Panc1 (cell line): ENCODE measurements at regions not wholly inside any gene's neighbourhood (a gene's known extent, or its start where the extent isn't known, plus 50 kb on each side); places are given as distances from the start of the nearest gene placed in this dataset.

Source experiments
- ATAC-seq: fragments of 200-7000 bp; cut with Tn5 transposase; 2 replicates; pipeline ENCODE4 v1.9.1; 2020; ENCODE audit warnings: mild to moderate bottlenecking, moderate library complexity
- BruUV-seq: library from RNA; stranded (reverse); fragments of 400-500 nt; replicated peaks from 2 replicates; lab custom pipeline; 2021; lab: Mats Ljungman, UMichigan
- CTCF ChIA-PET: fragments of 300-600 bp; sonication (Branson Sonifier 250); formaldehyde crosslinking; loops from one replicate; lab custom pipeline; 2022; ENCODE audit warnings: antibody characterized with exemption; lab: Charles Lee
- POLR2A ChIA-PET: fragments of 300-600 bp; sonication (Branson Sonifier 250); formaldehyde crosslinking; loops from one replicate; lab custom pipeline; 2022; ENCODE audit warnings: antibody characterized with exemption; lab: Charles Lee
- DNase-seq: peaks from one replicate; pipeline ENCODE4 v3.0.0-alpha.2; 2010; ENCODE audit warnings: low read depth, low spot score
- H3K27ac ChIP-seq: 2 replicates; pipeline ENCODE4 v1.5.1; 2011; ENCODE audit warnings: mild to moderate bottlenecking, low read length, inconsistent platforms
- H3K27me3 ChIP-seq: fragments of 200-500 bp; sonication (Bioruptor generic); 2 replicates; pipeline ENCODE4 v1.6.0; 2014; ENCODE audit warnings: low read length, inconsistent platforms; ENCODE audit not compliant: control insufficient read depth, insufficient read depth
- H3K36me3 ChIP-seq: fragments of 200-500 bp; sonication (Bioruptor generic); 2 replicates; pipeline ENCODE4 v1.5.1; 2014; ENCODE audit warnings: inconsistent platforms, mild to moderate bottlenecking, low read length, moderate library complexity; ENCODE audit not compliant: control insufficient read depth, insufficient read depth
- H3K4me1 ChIP-seq: 2 replicates; pipeline ENCODE4 v1.5.1; 2011; ENCODE audit warnings: inconsistent platforms, mild to moderate bottlenecking, low read length, moderate library complexity; ENCODE audit not compliant: control insufficient read depth, insufficient read depth
- H3K4me3 ChIP-seq, 2 experiments: 2 replicates each; pipeline ENCODE4 v1.5.1; 2011 to 2012; ENCODE audit warnings: low read depth in 2 of 2, low read length in 2 of 2, mild to moderate bottlenecking in 2 of 2, inconsistent platforms in 1 of 2, moderate library complexity in 1 of 2
- H3K9me3 ChIP-seq: fragments of 200-500 bp; sonication (Bioruptor generic); 2 replicates; pipeline ENCODE4 v1.5.1; 2014; ENCODE audit warnings: low read depth, mild to moderate bottlenecking, inconsistent platforms, low read length, moderate library complexity; ENCODE audit not compliant: control insufficient read depth, insufficient read depth
- POLR2AphosphoS5 ChIP-seq: IDR thresholded peaks from 2 replicates; pipeline ENCODE4 v1.6.1; 2012; ENCODE audit warnings: mild to moderate bottlenecking, low read depth, low read length, moderate library complexity
- SIN3A ChIP-seq: IDR thresholded peaks from 2 replicates; pipeline ENCODE4 v1.6.1; 2012; ENCODE audit warnings: low read depth, mild to moderate bottlenecking, low read length, moderate library complexity, borderline replicate concordance; ENCODE audit not compliant: insufficient read depth
- TCF7L2 ChIP-seq: IDR thresholded peaks from 2 replicates; pipeline ENCODE4 v1.6.1; 2011; ENCODE audit warnings: mild to moderate bottlenecking, low read depth, low read length, inconsistent platforms
- in situ Hi-C: cut with HindIII; loops from 2 replicates; pipeline ENCODE4 v1.10.0; 2016; ENCODE audit warnings: low sequenced_read_pairs, low pct_unique_long_range_greater_than_20kb
- intact Hi-C: fragments of 100-400 bp; cut with micrococcal nuclease; formaldehyde crosslinking; loops from one replicate; pipeline ENCODE4 v1.10.0; 2022; ENCODE audit not compliant: unreplicated experiment
- TF ChIP-seq, protein P1 (sequence below), 2 experiments: IDR thresholded peaks; 2 replicates each; pipeline ENCODE4 v1.6.1; 2011 to 2012; ENCODE audit warnings: low read depth in 2 of 2, control low read depth in 1 of 2, low read length in 1 of 2, mild to moderate bottlenecking in 1 of 2, moderate library complexity in 1 of 2; ENCODE audit not compliant: insufficient read depth in 1 of 2
- TF ChIP-seq, protein P2 (sequence below): fragments of 450-650 bp; IDR thresholded peaks from 2 replicates; pipeline ENCODE4 v1.5.1; 2017; ENCODE audit warnings: mild to moderate bottlenecking

DNA sequence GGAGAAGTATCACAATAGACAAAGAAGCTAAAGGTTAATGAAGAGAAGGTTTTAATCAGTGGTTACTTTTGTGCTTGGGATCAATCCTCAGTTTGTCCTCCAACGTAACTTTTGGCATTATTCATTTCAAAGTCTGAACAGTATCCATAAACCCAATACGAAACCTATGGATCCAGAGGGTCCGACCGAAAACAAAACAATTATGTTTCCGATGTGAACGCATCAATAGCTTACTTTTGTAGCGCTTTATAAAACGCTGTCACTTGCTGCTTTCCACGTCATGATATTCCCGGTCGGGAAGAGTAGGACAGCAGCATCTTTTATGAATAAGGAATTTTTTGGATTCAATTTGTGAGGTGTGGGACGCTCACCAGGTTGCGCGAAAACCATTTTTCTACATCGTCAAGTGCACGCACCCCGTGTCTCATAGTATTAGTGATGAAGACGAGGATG, 383.8 kb downstream of the ZFHX3 start:
- H3K27me3 ChIP-seq: no peaks in the 10 kb centered on the region
- H3K4me1 ChIP-seq: peaks cover 14% of the 10 kb centered on the region; the same call in 1 of the 2 replicates
- ATAC-seq (no peak), DNase-seq (no peak)
- intact Hi-C loops (no loop called here), in situ Hi-C loops (no loop called here)
- H3K9me3 ChIP-seq: no peaks in the 10 kb centered on the region
- TF ChIP-seq TCF7L2 (no peak), SIN3A (no peak), POLR2AphosphoS5 (no peak)
- TF ChIP-seq, protein P1, sequence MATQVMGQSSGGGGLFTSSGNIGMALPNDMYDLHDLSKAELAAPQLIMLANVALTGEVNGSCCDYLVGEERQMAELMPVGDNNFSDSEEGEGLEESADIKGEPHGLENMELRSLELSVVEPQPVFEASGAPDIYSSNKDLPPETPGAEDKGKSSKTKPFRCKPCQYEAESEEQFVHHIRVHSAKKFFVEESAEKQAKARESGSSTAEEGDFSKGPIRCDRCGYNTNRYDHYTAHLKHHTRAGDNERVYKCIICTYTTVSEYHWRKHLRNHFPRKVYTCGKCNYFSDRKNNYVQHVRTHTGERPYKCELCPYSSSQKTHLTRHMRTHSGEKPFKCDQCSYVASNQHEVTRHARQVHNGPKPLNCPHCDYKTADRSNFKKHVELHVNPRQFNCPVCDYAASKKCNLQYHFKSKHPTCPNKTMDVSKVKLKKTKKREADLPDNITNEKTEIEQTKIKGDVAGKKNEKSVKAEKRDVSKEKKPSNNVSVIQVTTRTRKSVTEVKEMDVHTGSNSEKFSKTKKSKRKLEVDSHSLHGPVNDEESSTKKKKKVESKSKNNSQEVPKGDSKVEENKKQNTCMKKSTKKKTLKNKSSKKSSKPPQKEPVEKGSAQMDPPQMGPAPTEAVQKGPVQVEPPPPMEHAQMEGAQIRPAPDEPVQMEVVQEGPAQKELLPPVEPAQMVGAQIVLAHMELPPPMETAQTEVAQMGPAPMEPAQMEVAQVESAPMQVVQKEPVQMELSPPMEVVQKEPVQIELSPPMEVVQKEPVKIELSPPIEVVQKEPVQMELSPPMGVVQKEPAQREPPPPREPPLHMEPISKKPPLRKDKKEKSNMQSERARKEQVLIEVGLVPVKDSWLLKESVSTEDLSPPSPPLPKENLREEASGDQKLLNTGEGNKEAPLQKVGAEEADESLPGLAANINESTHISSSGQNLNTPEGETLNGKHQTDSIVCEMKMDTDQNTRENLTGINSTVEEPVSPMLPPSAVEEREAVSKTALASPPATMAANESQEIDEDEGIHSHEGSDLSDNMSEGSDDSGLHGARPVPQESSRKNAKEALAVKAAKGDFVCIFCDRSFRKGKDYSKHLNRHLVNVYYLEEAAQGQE (IDR thresholded peaks at IDR 0.05; ENCODE audit: insufficient read depth in 1 of 2, low read depth in 2 of 2, low read length in 1 of 2): no peak
- TF ChIP-seq, protein P2, sequence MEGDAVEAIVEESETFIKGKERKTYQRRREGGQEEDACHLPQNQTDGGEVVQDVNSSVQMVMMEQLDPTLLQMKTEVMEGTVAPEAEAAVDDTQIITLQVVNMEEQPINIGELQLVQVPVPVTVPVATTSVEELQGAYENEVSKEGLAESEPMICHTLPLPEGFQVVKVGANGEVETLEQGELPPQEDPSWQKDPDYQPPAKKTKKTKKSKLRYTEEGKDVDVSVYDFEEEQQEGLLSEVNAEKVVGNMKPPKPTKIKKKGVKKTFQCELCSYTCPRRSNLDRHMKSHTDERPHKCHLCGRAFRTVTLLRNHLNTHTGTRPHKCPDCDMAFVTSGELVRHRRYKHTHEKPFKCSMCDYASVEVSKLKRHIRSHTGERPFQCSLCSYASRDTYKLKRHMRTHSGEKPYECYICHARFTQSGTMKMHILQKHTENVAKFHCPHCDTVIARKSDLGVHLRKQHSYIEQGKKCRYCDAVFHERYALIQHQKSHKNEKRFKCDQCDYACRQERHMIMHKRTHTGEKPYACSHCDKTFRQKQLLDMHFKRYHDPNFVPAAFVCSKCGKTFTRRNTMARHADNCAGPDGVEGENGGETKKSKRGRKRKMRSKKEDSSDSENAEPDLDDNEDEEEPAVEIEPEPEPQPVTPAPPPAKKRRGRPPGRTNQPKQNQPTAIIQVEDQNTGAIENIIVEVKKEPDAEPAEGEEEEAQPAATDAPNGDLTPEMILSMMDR: no peak
- no TSS peak for BruUV-seq
- peak overlapping the region; percentile 88 for H3K27ac ChIP-seq
- peak overlapping the region; percentile 82 to 93 for H3K4me3 ChIP-seq
- peaks cover 8% of the 10 kb centered on the region; the same call in 1 of the 2 replicates for H3K36me3 ChIP-seq
- ChIA-PET CTCF (no interaction called here), POLR2A (interaction anchor here (0.7 kb wide), 1 partner anchor 867 kb away, joined by 3 read pairs; no protein-coding TSS in a partner anchor)

DNA sequence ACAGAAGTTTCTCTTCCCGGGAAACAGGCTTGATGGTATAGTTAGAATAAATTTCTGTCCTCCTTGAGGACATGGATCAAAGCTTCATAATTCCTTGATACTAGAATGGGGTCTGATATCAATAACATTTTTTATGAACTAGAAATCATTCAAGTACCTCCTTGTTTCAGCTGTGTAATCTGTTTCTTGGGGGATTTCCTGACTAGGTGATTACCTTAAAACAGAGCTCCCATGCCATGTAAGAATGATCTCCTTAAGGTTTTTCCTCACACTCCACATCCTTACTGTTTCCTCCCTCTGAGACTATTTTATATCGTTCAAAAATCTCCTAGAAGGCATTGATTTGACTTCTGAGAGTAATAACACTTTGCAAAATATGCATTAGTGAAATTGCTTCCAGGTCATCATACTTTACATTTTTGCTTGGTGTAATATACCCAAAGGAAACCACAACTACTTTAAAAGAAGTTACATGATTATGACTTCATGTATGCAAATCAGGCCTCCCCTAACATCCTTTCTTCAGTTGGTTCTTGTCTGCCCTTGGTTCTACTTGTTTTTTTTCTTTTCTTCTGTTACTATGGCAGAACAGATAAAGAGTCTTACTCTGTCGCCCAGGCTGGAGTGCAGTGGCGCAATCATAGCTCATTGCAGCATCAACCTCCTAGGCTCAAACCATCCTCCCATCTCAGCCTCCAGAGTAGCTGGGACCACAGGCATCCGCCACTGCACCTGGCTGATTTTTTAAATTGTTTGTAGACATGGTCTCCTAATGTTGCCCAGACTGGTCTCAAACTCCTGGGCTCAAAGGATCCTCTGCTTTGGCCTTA, 388.8 kb downstream of the ZFHX3 start:
- in situ Hi-C loops: no loop called here
- Histone ChIP-seq H3K4me3 (no peak overlapping the region), H3K27ac (no peak overlapping the region; the same call in 1 of the 2 replicates), H3K9me3 (no peaks in the 10 kb centered on the region), H3K4me1 (peaks cover 11% of the 10 kb centered on the region; the same call in 1 of the 2 replicates), H3K27me3 (no peaks in the 10 kb centered on the region), H3K36me3 (no peaks in the 10 kb centered on the region)
- DNase-seq: no peak
- ChIA-PET CTCF (no interaction called here), POLR2A (interaction anchor here (0.5 kb wide), 1 partner anchor 235 kb away, joined by 3 read pairs; no protein-coding TSS in a partner anchor)
- intact Hi-C loops: no loop called here
- ATAC-seq: no peak
- no TSS peak for BruUV-seq
- TF ChIP-seq TCF7L2: no peak
- no peak for TF ChIP-seq SIN3A
- TF ChIP-seq POLR2AphosphoS5: no peak
- TF ChIP-seq, protein P1 (IDR thresholded peaks at IDR 0.05; ENCODE audit: insufficient read depth in 1 of 2, low read depth in 2 of 2, low read length in 1 of 2): no peak
- TF ChIP-seq, protein P2: no peak
